ENCODE measurements at regions not wholly inside any gene's neighbourhood (a gene's known extent, or its start where the extent isn't known, plus 50 kb on each side); places are given as distances from the start of the nearest gene placed in this dataset.
"Not testable (repeated sequence)": the region's sequence is repeated elsewhere in the genome, so short reads cannot be mapped to it uniquely, and the experiment has no call there.

DNA sequence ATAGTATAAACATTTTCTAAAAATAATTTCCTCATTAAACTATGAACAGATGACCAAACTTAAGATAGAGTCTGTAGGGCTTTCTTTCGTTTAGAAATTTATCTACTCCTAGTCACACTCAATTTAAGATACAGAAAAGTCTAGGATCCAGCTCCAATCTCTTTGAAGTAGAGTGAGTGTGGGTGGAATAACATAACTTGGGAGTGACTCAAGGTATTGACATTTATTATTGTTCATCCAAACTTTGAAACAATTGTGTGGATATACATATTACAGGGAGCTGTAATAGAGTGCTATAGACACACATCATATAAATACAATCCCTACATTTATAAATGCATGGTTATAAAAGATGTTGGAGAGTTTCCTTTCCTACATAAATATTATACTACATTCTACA is 715.2 kb upstream of the MANEA start:
- DNase-seq: no peak
- H3K36me3 ChIP-seq: no peaks in the 10 kb centered on the region
- no peaks in the 10 kb centered on the region for H3K9me3 ChIP-seq
- WGBS, 3 donors: 15 to 29% (median 15%) methylated on average over 1 of the region's 1 CpG
- H3K4me1 ChIP-seq (ENCODE audit: insufficient read depth): no peaks in the 10 kb centered on the region
- H3K27me3 ChIP-seq: no peaks in the 10 kb centered on the region
- TF ChIP-seq POLR2A (IDR thresholded peaks at IDR 0.05): no peak
- no peak for TF ChIP-seq EP300 (IDR thresholded peaks at IDR 0.05)
- TF ChIP-seq, protein P1, sequence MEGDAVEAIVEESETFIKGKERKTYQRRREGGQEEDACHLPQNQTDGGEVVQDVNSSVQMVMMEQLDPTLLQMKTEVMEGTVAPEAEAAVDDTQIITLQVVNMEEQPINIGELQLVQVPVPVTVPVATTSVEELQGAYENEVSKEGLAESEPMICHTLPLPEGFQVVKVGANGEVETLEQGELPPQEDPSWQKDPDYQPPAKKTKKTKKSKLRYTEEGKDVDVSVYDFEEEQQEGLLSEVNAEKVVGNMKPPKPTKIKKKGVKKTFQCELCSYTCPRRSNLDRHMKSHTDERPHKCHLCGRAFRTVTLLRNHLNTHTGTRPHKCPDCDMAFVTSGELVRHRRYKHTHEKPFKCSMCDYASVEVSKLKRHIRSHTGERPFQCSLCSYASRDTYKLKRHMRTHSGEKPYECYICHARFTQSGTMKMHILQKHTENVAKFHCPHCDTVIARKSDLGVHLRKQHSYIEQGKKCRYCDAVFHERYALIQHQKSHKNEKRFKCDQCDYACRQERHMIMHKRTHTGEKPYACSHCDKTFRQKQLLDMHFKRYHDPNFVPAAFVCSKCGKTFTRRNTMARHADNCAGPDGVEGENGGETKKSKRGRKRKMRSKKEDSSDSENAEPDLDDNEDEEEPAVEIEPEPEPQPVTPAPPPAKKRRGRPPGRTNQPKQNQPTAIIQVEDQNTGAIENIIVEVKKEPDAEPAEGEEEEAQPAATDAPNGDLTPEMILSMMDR (IDR thresholded peaks at IDR 0.05): no peak
- H3K27ac ChIP-seq: no peak overlapping the region
- no peak overlapping the region for H3K4me3 ChIP-seq
- intact Hi-C loops (cut with DNase I): no loop called here

DNA sequence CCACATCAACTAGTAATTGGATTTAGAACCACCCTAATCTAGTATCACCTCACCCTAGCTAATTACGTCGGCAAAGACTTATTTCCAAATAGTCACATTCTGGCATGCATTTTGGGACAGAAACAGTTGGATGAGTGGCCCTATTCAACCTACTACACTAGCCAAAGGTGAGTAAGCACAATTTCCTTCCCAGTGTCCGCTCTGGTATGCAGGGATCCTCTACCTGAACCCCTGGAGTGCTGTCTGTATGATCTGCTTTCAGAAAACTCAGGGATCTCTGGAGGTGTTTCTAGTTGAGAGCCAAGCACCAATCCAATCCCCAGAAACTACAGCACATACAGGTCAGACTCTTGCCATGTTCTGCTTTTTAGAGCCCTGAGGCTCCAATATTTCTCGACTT is 717.4 kb upstream of the MANEA start:
- 75 to 81% (median 79%) methylated on average over 4 of the region's 4 CpGs for WGBS, 3 donors
- Histone ChIP-seq H3K4me1 (ENCODE audit: insufficient read depth) (no peaks in the 10 kb centered on the region), H3K36me3 (no peaks in the 10 kb centered on the region), H3K4me3 (no peak overlapping the region), H3K9me3 (no peaks in the 10 kb centered on the region), H3K27ac (no peak overlapping the region), H3K27me3 (no peaks in the 10 kb centered on the region)
- TF ChIP-seq, protein P1 (IDR thresholded peaks at IDR 0.05): no peak
- intact Hi-C loops (cut with DNase I): no loop called here
- no peak for DNase-seq

DNA sequence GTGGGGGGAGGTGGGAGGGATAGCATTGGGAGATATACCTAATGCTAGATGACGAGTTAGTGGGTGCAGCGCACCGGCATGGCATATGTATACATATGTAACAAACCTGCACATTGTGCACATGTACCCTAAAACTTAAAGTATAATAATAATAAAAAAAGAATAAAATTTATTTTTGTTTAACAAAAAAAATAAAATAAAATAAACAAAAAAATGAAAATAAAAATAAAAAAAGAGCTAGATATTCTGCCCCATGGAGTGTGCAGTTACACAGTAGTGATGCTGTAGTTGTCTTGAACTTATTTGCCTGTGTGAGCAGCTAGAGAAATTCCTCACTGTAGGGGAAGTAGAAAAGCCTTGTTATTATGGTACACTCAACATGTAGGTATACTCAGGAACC is 720.3 kb upstream of the MANEA start:
- H3K9me3 ChIP-seq; H3K36me3 ChIP-seq; DNase-seq; intact Hi-C loops (cut with DNase I); H3K27me3 ChIP-seq; H3K4me1 ChIP-seq (ENCODE audit: insufficient read depth); H3K27ac ChIP-seq; H3K4me3 ChIP-seq: not testable (repeated sequence)
- WGBS, 3 donors: 76 to 93% (median 91%) methylated on average over 3 of the region's 3 CpGs

DNA sequence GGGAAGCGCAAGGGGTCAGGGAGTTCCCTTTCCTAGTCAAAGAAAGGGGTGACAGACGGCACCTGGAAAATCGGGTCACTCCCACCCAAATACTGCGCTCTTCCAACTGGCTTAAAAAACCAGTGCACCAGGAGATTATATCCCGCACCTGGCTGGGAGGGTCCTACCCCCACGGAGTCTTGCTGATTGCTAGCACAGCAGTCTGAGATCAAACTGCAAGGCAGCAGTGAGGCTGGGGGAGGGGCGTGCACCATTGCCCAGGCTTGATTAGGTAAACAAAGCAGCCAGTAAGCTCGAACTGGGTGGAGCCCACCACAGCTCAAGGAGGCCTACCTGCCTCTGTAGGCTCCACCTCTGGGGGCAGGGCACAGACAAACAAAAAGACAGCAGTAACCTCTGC is 726.0 kb upstream of the MANEA start:
- intact Hi-C loops (cut with DNase I); H3K27me3 ChIP-seq; H3K4me1 ChIP-seq (ENCODE audit: insufficient read depth); H3K9me3 ChIP-seq; DNase-seq; H3K4me3 ChIP-seq; H3K27ac ChIP-seq; H3K36me3 ChIP-seq: not testable (repeated sequence)
- WGBS, 3 donors: 80 to 89% (median 86%) methylated on average over 7 to 8 of the region's 8 CpGs

DNA sequence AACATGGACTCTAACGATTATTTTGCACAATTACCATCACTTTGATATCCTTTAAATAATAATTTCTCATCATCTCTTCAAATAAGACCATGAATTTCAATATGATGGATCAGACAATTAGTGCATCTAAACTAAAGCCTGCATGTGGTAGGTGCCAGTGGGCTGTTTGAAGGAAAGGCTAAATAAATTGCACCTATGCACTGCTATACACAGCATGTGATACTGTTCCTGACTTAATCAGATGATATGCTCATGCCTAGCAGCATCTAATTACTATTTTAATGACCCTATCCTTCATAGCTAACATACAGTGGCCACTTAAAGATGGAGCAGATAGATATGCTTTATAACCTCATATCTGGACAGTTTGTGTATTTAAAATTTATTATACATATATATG is 731.6 kb upstream of the MANEA start:
- no peak for DNase-seq
- TF ChIP-seq, protein P1 (IDR thresholded peaks at IDR 0.05): no peak
- TF ChIP-seq EP300 (IDR thresholded peaks at IDR 0.05): no peak
- TF ChIP-seq POLR2A (IDR thresholded peaks at IDR 0.05): no peak
- no peaks in the 10 kb centered on the region for H3K27me3 ChIP-seq
- intact Hi-C loops (cut with DNase I): no loop called here
- no peak overlapping the region for H3K4me3 ChIP-seq
- WGBS, 3 donors: 61 to 83% (median 66%) methylated on average over 1 of the region's 1 CpG
- H3K27ac ChIP-seq: no peak overlapping the region
- H3K4me1 ChIP-seq (ENCODE audit: insufficient read depth): no peaks in the 10 kb centered on the region
- no peaks in the 10 kb centered on the region for H3K36me3 ChIP-seq
- no peaks in the 10 kb centered on the region for H3K9me3 ChIP-seq

DNA sequence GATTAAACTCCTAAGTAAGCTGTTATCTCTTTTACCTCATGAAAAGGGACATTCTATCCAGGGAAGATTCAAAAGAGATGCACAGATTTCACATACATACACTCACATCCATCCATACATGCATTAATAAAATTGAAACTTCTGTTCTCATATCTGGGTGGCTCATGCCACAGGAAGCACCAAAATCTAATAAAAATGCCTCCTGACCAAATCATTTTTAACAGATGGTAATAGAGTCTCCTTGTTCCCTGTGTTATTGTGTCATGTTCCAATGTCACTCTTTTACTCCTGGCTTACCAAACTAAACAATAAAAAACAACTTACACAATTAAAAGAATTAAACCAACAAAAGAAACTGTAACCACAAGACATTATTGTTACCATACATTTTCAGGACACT is 742.1 kb upstream of the MANEA start:
- no peaks in the 10 kb centered on the region for H3K9me3 ChIP-seq
- no peaks in the 10 kb centered on the region for H3K4me1 ChIP-seq (ENCODE audit: insufficient read depth)
- H3K4me3 ChIP-seq: no peak overlapping the region
- TF ChIP-seq EP300 (IDR thresholded peaks at IDR 0.05) (no peak), POLR2A (IDR thresholded peaks at IDR 0.05) (no peak)
- H3K27ac ChIP-seq: no peak overlapping the region
- H3K27me3 ChIP-seq: no peaks in the 10 kb centered on the region
- no peaks in the 10 kb centered on the region for H3K36me3 ChIP-seq
- DNase-seq: no peak
- intact Hi-C loops (cut with DNase I): no loop called here

All from ovary (tissue), 7 donors.